Stimulated activated memory B cell treated with anti-CD40 and anti-IgM and Interleukin-4, amounts not matched to agents 10 μg/mL and 1 μg/mL and 100 μg/mL, for 72 hours (primary cell): ENCODE measurements at regions not wholly inside any gene's neighbourhood (a gene's known extent, or its start where the extent isn't known, plus 50 kb on each side); places are given as distances from the start of the nearest gene placed in this dataset.

Source experiments
- ATAC-seq: fragments of 150-1000 bp; cut with Tn5 transposase; 2 replicates; pipeline ENCODE4 v1.10.0; 2021
- H3K27ac Mint-ChIP-seq: one replicate; pipeline ENCODE4 v1.8.0; 2022; ENCODE audit warnings: mild to moderate bottlenecking, mixed read lengths
- H3K27me3 Mint-ChIP-seq: one replicate; pipeline ENCODE4 v1.8.0; 2022; ENCODE audit warnings: mixed read lengths
- H3K36me3 Mint-ChIP-seq: one replicate; pipeline ENCODE4 v1.8.0; 2022; ENCODE audit warnings: mixed read lengths
- H3K4me1 Mint-ChIP-seq: one replicate; pipeline ENCODE4 v1.8.0; 2022; ENCODE audit warnings: mixed read lengths
- H3K4me3 Mint-ChIP-seq: one replicate; pipeline ENCODE4 v1.8.0; 2022; ENCODE audit warnings: mild to moderate bottlenecking, moderate library complexity, mixed read lengths
- H3K9me3 Mint-ChIP-seq: one replicate; pipeline ENCODE4 v1.8.0; 2022; ENCODE audit warnings: mixed read lengths

GRCh38 chr7:24341691-24342413 is 57.9 kb downstream of the NPY start:
- H3K4me3 Mint-ChIP-seq: no peak overlapping the region
- no peak overlapping the region for H3K27ac Mint-ChIP-seq
- no peaks in the 10 kb centered on the region for H3K4me1 Mint-ChIP-seq
- no peak for ATAC-seq
- H3K27me3 Mint-ChIP-seq: no peaks in the 10 kb centered on the region
- H3K36me3 Mint-ChIP-seq: no peaks in the 10 kb centered on the region
- H3K9me3 Mint-ChIP-seq: no peaks in the 10 kb centered on the region

- Mint-ChIP-seq H3K9me3 (no peaks in the 10 kb centered on the region), H3K27ac (no peak overlapping the region), H3K4me1 (no peaks in the 10 kb centered on the region), H3K27me3 (peaks cover 8% of the 10 kb centered on the region), H3K36me3 (no peaks in the 10 kb centered on the region), H3K4me3 (no peak overlapping the region)
- ATAC-seq: no peak
Measured at GRCh38 chr7:24343614-24344013, 59.6 kb downstream of the NPY start.

GRCh38 chr7:24346129-24346528 is 62.1 kb downstream of the NPY start:
- H3K27me3 Mint-ChIP-seq: peaks cover 8% of the 10 kb centered on the region
- no peak overlapping the region for H3K4me3 Mint-ChIP-seq
- no peak for ATAC-seq
- H3K9me3 Mint-ChIP-seq: peaks cover 9% of the 10 kb centered on the region
- H3K4me1 Mint-ChIP-seq: no peaks in the 10 kb centered on the region
- H3K36me3 Mint-ChIP-seq: peaks cover 9% of the 10 kb centered on the region
- H3K27ac Mint-ChIP-seq: no peak overlapping the region

GRCh38 chr7:24346716-24347115 is 62.7 kb downstream of the NPY start:
- peaks cover 9% of the 10 kb centered on the region for H3K36me3 Mint-ChIP-seq
- H3K27ac Mint-ChIP-seq: no peak overlapping the region
- ATAC-seq: no peak
- H3K27me3 Mint-ChIP-seq: peaks cover 8% of the 10 kb centered on the region
- H3K4me1 Mint-ChIP-seq: no peaks in the 10 kb centered on the region
- no peak overlapping the region for H3K4me3 Mint-ChIP-seq
- H3K9me3 Mint-ChIP-seq: peaks cover 11% of the 10 kb centered on the region

DNA sequence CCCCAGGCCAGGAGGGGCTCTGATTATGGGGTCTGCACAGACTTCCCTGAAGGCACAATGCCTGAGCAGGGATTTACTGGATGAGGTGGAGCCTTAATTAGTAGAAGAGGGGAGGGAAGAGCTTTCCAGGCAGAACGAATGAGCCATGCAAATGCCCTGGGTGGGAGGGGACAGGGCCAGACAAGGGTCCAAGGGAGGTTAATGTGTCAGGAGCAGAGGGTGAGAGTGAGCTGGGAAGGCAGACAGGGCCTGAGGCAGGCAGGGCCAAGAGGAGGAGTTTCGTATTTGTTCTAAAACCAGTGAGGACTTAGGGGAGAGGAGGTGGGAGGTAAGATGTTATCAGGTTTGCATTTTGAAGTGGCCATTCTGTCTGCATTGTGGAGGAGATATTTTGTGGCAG is 65.3 kb downstream of the NPY start:
- H3K36me3 Mint-ChIP-seq: peaks cover 9% of the 10 kb centered on the region
- no peak overlapping the region for H3K4me3 Mint-ChIP-seq
- H3K4me1 Mint-ChIP-seq: no peaks in the 10 kb centered on the region
- no peak overlapping the region for H3K27ac Mint-ChIP-seq
- no peak for ATAC-seq
- H3K9me3 Mint-ChIP-seq: peaks cover 16% of the 10 kb centered on the region
- peaks cover 8% of the 10 kb centered on the region for H3K27me3 Mint-ChIP-seq

- peaks cover 7% of the 10 kb centered on the region for H3K27me3 Mint-ChIP-seq
Measured at GRCh38 chr7:24354456-24354855, 70.5 kb downstream of the NPY start.

GRCh38 chr7:24356718-24357386 is 72.9 kb downstream of the NPY start:
- Mint-ChIP-seq H3K4me1 (peaks cover 12% of the 10 kb centered on the region), H3K27ac (no peak overlapping the region), H3K9me3 (peaks cover 14% of the 10 kb centered on the region), H3K36me3 (no peaks in the 10 kb centered on the region), H3K4me3 (no peak overlapping the region), H3K27me3 (peaks cover 7% of the 10 kb centered on the region)
- ATAC-seq: no peak

More at GRCh38 chr7:24354456-24354855, 70.5 kb downstream of the NPY start:
- H3K4me3 Mint-ChIP-seq: no peak overlapping the region
- H3K27ac Mint-ChIP-seq: no peak overlapping the region
- peaks cover 12% of the 10 kb centered on the region for H3K4me1 Mint-ChIP-seq
- no peak for ATAC-seq
- peaks cover 20% of the 10 kb centered on the region for H3K9me3 Mint-ChIP-seq
- H3K36me3 Mint-ChIP-seq: peaks cover 4% of the 10 kb centered on the region

GRCh38 chr7:24361001-24361400 is 77.0 kb downstream of the NPY start:
- no peak for ATAC-seq
- Mint-ChIP-seq H3K9me3 (no peaks in the 10 kb centered on the region), H3K36me3 (no peaks in the 10 kb centered on the region), H3K4me1 (peaks cover 12% of the 10 kb centered on the region), H3K27ac (no peak overlapping the region), H3K27me3 (peaks cover 7% of the 10 kb centered on the region), H3K4me3 (no peak overlapping the region)

GRCh38 chr7:24365606-24366005 is 81.6 kb downstream of the NPY start:
- H3K27ac Mint-ChIP-seq: no peak overlapping the region
- H3K36me3 Mint-ChIP-seq: no peaks in the 10 kb centered on the region
- no peak for ATAC-seq
- H3K27me3 Mint-ChIP-seq: no peaks in the 10 kb centered on the region
- no peaks in the 10 kb centered on the region for H3K9me3 Mint-ChIP-seq
- no peaks in the 10 kb centered on the region for H3K4me1 Mint-ChIP-seq
- H3K4me3 Mint-ChIP-seq: no peak overlapping the region

DNA sequence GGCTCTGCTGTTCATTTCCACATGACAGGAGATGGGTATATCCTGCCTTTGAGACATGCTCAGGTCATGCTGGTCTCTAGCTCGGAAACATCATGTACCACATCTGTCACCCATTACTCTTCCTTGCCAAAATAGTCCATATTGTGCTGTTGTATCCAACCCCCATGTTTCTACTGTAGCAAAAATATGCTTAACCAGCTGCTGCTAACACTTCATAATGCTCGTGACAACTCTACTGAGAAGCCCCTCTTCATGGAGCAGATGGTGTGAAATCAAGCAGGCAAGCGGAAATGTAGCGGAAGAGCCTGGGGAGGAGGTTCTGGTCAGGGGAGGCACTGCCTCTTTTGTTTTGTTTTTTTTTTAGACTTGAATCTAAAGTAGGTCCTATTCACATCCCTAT is 82.9 kb downstream of the NPY start:
- H3K4me1 Mint-ChIP-seq: no peaks in the 10 kb centered on the region
- no peak for ATAC-seq
- no peaks in the 10 kb centered on the region for H3K9me3 Mint-ChIP-seq
- H3K4me3 Mint-ChIP-seq: no peak overlapping the region
- H3K36me3 Mint-ChIP-seq: no peaks in the 10 kb centered on the region
- H3K27ac Mint-ChIP-seq: no peak overlapping the region
- H3K27me3 Mint-ChIP-seq: no peaks in the 10 kb centered on the region

GRCh38 chr7:24368161-24368560 is 84.2 kb downstream of the NPY start:
- Mint-ChIP-seq H3K27ac (no peak overlapping the region), H3K27me3 (no peaks in the 10 kb centered on the region), H3K9me3 (no peaks in the 10 kb centered on the region), H3K4me3 (no peak overlapping the region), H3K36me3 (no peaks in the 10 kb centered on the region), H3K4me1 (no peaks in the 10 kb centered on the region)
- no peak for ATAC-seq

DNA sequence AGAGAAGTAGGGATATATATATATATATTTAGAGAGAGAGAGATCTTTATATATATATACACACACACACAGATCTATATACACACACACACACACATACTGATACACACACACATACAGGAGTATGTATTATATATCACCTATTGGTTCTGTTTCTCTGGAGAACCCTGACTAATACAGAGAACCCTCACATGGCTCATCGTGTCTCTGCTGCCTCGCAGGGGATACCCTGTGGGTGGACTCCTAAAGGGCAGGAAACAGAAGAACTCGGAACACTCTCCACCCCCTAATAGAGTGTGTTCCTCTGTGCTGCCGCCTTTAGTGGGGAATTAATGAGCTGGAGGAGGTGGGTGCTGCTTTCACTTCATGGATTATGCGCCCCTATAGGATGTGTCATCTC is 86.6 kb downstream of the NPY start:
- no peaks in the 10 kb centered on the region for H3K36me3 Mint-ChIP-seq
- H3K27ac Mint-ChIP-seq: no peak overlapping the region
- no peaks in the 10 kb centered on the region for H3K27me3 Mint-ChIP-seq
- no peaks in the 10 kb centered on the region for H3K4me1 Mint-ChIP-seq
- H3K4me3 Mint-ChIP-seq: no peak overlapping the region
- no peak for ATAC-seq
- H3K9me3 Mint-ChIP-seq: no peaks in the 10 kb centered on the region

GRCh38 chr7:24372961-24373955 is 89.3 kb downstream of the NPY start:
- no peak overlapping the region for H3K27ac Mint-ChIP-seq
- H3K4me3 Mint-ChIP-seq: no peak overlapping the region
- no peaks in the 10 kb centered on the region for H3K27me3 Mint-ChIP-seq
- ATAC-seq: no peak
- no peaks in the 10 kb centered on the region for H3K36me3 Mint-ChIP-seq
- H3K9me3 Mint-ChIP-seq: no peaks in the 10 kb centered on the region
- no peaks in the 10 kb centered on the region for H3K4me1 Mint-ChIP-seq

- Mint-ChIP-seq H3K27ac (peak overlapping the region; percentile 1), H3K4me3 (no peak overlapping the region), H3K27me3 (peaks cover 11% of the 10 kb centered on the region), H3K9me3 (no peaks in the 10 kb centered on the region), H3K36me3 (no peaks in the 10 kb centered on the region), H3K4me1 (peaks cover 6% of the 10 kb centered on the region)
- ATAC-seq: no peak
Measured at GRCh38 chr7:24378871-24379616, 95.1 kb downstream of the NPY start.
